Activated T-cell treated with anti-CD3 and anti-CD28 coated beads for 24 hours (primary cell): ENCODE measurements at regions not wholly inside any gene's neighbourhood (a gene's known extent, or its start where the extent isn't known, plus 50 kb on each side); places are given as distances from the start of the nearest gene placed in this dataset.

Experiments used
- DNase-seq: peaks from one replicate; pipeline ENCODE4 v3.0.0-alpha.2; 2020; ENCODE audit warnings: low read depth

GRCh38 chr2:221342388-221342787 lies 229.7 kb downstream of the EPHA4 start:
- DNase-seq = no peak

GRCh38 chr2:221343524-221343923 lies 228.6 kb downstream of the EPHA4 start:
- no peak for DNase-seq

GRCh38 chr2:221345516-221345915 lies 226.6 kb downstream of the EPHA4 start:
- no peak for DNase-seq

- DNase-seq = no peak
These were observed 225.7 kb downstream of the EPHA4 start for GRCh38 chr2:221346411-221346810.

- DNase-seq = no peak
These were observed 224.6 kb downstream of the EPHA4 start for GRCh38 chr2:221347471-221347870.

GRCh38 chr2:221350616-221351015 lies 221.5 kb downstream of the EPHA4 start:
- DNase-seq = no peak

- DNase-seq = no peak
These were observed 218.9 kb downstream of the EPHA4 start for GRCh38 chr2:221353201-221353600.

GRCh38 chr2:221360312-221360711 lies 211.8 kb downstream of the EPHA4 start:
- DNase-seq = no peak

GRCh38 chr2:221360742-221361141 lies 211.4 kb downstream of the EPHA4 start:
- no peak for DNase-seq

GRCh38 chr2:221361633-221362032 lies 210.5 kb downstream of the EPHA4 start:
- DNase-seq = no peak

- DNase-seq = no peak
These were observed 207.4 kb downstream of the EPHA4 start for GRCh38 chr2:221364672-221365071.
